PFSK-1 (cell line): ENCODE measurements at regions not wholly inside any gene's neighbourhood (a gene's known extent, or its start where the extent isn't known, plus 50 kb on each side); places are given as distances from the start of the nearest gene placed in this dataset.

Source experiments
- FOXP2 ChIP-seq: optimal IDR thresholded peaks from 2 replicates; pipeline ENCODE3; 2011; ENCODE audit warnings: borderline replicate concordance, control low read depth, inconsistent platforms; ENCODE audit not compliant: insufficient read depth; ENCODE audit errors: extremely low read length, extremely low read depth
- POLR2AphosphoS5 ChIP-seq: IDR thresholded peaks from 2 replicates; pipeline ENCODE4 v1.6.1; 2012; ENCODE audit warnings: low read depth, mild to moderate bottlenecking, control low read depth, low read length, moderate library complexity
- SIN3A ChIP-seq: IDR thresholded peaks from 2 replicates; pipeline ENCODE4 v1.6.1; 2012; ENCODE audit warnings: mild to moderate bottlenecking, low read length, moderate library complexity, borderline replicate concordance; ENCODE audit not compliant: insufficient read depth
- TAF1 ChIP-seq: IDR thresholded peaks from 2 replicates; pipeline ENCODE4 v1.6.1; 2012; ENCODE audit warnings: low read length, control low read depth, borderline replicate concordance; ENCODE audit not compliant: insufficient read depth
- TF ChIP-seq, protein P1 (sequence below), 2 experiments: IDR thresholded peaks; 2 replicates each; pipeline versions ENCODE4 v1.6.1 to v1.8.0; 2011 to 2012; ENCODE audit warnings: low read depth in 2 of 2, low read length in 2 of 2, control low read depth in 1 of 2, inconsistent platforms in 1 of 2, mild to moderate bottlenecking in 1 of 2, moderate library complexity in 1 of 2; ENCODE audit not compliant: insufficient read depth in 1 of 2

- no peak for TF ChIP-seq POLR2AphosphoS5
- TF ChIP-seq TAF1, result no peak
- TF ChIP-seq, protein P1, sequence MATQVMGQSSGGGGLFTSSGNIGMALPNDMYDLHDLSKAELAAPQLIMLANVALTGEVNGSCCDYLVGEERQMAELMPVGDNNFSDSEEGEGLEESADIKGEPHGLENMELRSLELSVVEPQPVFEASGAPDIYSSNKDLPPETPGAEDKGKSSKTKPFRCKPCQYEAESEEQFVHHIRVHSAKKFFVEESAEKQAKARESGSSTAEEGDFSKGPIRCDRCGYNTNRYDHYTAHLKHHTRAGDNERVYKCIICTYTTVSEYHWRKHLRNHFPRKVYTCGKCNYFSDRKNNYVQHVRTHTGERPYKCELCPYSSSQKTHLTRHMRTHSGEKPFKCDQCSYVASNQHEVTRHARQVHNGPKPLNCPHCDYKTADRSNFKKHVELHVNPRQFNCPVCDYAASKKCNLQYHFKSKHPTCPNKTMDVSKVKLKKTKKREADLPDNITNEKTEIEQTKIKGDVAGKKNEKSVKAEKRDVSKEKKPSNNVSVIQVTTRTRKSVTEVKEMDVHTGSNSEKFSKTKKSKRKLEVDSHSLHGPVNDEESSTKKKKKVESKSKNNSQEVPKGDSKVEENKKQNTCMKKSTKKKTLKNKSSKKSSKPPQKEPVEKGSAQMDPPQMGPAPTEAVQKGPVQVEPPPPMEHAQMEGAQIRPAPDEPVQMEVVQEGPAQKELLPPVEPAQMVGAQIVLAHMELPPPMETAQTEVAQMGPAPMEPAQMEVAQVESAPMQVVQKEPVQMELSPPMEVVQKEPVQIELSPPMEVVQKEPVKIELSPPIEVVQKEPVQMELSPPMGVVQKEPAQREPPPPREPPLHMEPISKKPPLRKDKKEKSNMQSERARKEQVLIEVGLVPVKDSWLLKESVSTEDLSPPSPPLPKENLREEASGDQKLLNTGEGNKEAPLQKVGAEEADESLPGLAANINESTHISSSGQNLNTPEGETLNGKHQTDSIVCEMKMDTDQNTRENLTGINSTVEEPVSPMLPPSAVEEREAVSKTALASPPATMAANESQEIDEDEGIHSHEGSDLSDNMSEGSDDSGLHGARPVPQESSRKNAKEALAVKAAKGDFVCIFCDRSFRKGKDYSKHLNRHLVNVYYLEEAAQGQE (IDR thresholded peaks at IDR 0.05; ENCODE audit: insufficient read depth in 1 of 2, low read depth in 2 of 2, low read length in 2 of 2), result no peak
- TF ChIP-seq FOXP2, result no peak
- no peak for TF ChIP-seq SIN3A
Measured at GRCh38 chr1:168982778-168983177, 123.7 kb upstream of the ATP1B1 start.

DNA sequence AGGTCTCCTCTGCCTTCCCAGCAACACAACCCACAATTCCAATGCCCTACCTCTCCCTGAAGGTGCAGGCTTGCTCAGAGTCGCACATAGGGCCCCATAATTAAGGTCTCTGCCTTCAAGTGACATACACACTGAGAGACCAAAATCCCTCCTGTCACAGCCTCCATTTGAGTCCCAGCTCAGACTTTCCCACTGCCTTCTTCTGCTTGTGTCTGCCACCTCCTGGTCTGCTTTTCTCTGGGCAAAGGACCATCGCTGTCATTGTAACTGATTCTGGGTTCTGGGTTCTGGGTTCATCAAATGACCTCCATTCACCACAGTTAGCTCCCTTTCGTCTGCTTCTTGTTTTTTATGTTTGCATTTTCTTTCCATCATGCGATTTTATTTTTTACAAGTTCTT, 119.2 kb upstream of the ATP1B1 start:
- TF ChIP-seq TAF1 (no peak), POLR2AphosphoS5 (no peak), SIN3A (no peak), FOXP2 (no peak)
- TF ChIP-seq, protein P1 (IDR thresholded peaks at IDR 0.05; ENCODE audit: insufficient read depth in 1 of 2, low read depth in 2 of 2, low read length in 2 of 2), result no peak

GRCh38 chr1:168987923-168988322, 118.6 kb upstream of the ATP1B1 start:
- TF ChIP-seq POLR2AphosphoS5 (no peak), SIN3A (no peak), TAF1 (no peak), FOXP2 (no peak)
- TF ChIP-seq, protein P1 (IDR thresholded peaks at IDR 0.05; ENCODE audit: insufficient read depth in 1 of 2, low read depth in 2 of 2, low read length in 2 of 2), result no peak

- TF ChIP-seq FOXP2, result no peak
Measured at GRCh38 chr1:168989985-168990384, 116.5 kb upstream of the ATP1B1 start.

DNA sequence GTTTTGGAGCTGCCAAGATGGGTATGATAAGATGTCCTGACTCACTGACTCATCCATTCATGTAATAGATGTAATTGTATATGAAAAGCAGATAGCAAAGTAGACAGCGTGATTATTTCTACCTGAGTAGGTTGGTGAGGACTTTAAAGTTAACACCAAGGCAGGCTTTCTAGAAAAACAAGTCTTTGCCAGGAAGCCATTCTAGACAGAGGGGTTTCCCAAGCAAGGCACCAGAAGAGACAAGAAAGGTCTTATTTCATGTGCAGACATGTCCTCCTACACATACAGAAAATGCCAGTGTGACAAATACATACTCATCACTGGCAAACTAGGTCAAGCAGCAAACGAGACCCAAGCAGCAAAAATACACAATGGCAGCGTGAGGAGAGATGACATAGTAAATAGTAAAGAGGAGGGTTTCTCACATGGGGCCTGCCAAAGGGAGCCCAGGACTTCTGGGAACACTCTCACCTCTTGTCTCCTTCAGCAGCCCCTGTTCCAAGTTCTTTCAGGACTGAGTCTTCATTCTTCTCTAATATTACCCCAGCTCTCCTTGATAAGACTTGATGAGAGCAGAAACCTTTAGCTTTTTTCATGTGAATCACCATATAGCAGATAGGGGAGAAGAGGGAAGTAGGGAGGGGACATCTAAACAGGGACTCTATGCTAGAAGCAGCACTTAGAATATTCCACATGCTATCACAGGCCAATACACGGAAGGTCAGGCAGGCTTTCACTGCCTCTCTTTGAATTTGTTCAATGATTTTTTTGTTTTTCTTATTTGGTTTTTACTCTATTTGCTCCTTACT, 114.6 kb upstream of the ATP1B1 start:
- TF ChIP-seq FOXP2 (no peak), POLR2AphosphoS5 (no peak), SIN3A (no peak), TAF1 (no peak)
- TF ChIP-seq, protein P1 (IDR thresholded peaks at IDR 0.05; ENCODE audit: insufficient read depth in 1 of 2, low read depth in 2 of 2, low read length in 2 of 2), result no peak
